ENCODE measurements at regions not wholly inside any gene's neighbourhood (a gene's known extent, or its start where the extent isn't known, plus 50 kb on each side); places are given as distances from the start of the nearest gene placed in this dataset.

- TF ChIP-seq CTCF (IDR thresholded peaks at IDR 0.05), result no peak
These were observed 785.9 kb downstream of the EPHA4 start for GRCh38 chr2:220786216-220786615.

GRCh38 chr2:220787251-220787650 is 784.9 kb downstream of the EPHA4 start:
- no peak for TF ChIP-seq CTCF (IDR thresholded peaks at IDR 0.05)

GRCh38 chr2:220789961-220790360 is 782.1 kb downstream of the EPHA4 start:
- no peak for TF ChIP-seq CTCF (IDR thresholded peaks at IDR 0.05)

GRCh38 chr2:220795705-220796104 is 776.4 kb downstream of the EPHA4 start:
- TF ChIP-seq CTCF (IDR thresholded peaks at IDR 0.05), result no peak

- no peak for TF ChIP-seq CTCF (IDR thresholded peaks at IDR 0.05)
These were observed 761.0 kb downstream of the EPHA4 start for GRCh38 chr2:220811115-220811514.

GRCh38 chr2:220811952-220812570 is 760.0 kb downstream of the EPHA4 start:
- no peak for TF ChIP-seq CTCF (IDR thresholded peaks at IDR 0.05)

GRCh38 chr2:220814441-220814840 is 757.7 kb downstream of the EPHA4 start:
- no peak for TF ChIP-seq CTCF (IDR thresholded peaks at IDR 0.05)

GRCh38 chr2:220815698-220816097 is 756.4 kb downstream of the EPHA4 start:
- no peak for TF ChIP-seq CTCF (IDR thresholded peaks at IDR 0.05)

Measured in LNCAP (cell line).